HL-60 (cell line): ENCODE measurements at regions not wholly inside any gene's neighbourhood (a gene's known extent, or its start where the extent isn't known, plus 50 kb on each side); places are given as distances from the start of the nearest gene placed in this dataset.

Source experiments
- DNase-seq, 2 experiments: peaks; one replicate each; pipeline ENCODE4 v3.0.0-alpha.2; 2010 to 2020; ENCODE audit warnings: low read depth in 1 of 2, low spot score in 1 of 2
- H3K27ac ChIP-seq: fragments of 250-450 bp; sonication (Bioruptor Pico); replicated peaks from 2 replicates; pipeline ENCODE4 v1.5.1; 2020; ENCODE audit warnings: mild to moderate bottlenecking, moderate library complexity
- H3K27me3 ChIP-seq: fragments of 250-450 bp; sonication (Bioruptor Pico); 2 replicates; pipeline ENCODE4 v1.5.1; 2021; ENCODE audit warnings: mild to moderate bottlenecking, moderate library complexity; ENCODE audit not compliant: insufficient read depth, poor library complexity, severe bottlenecking
- H3K4me3 ChIP-seq: replicated peaks from 2 replicates; pipeline ENCODE4 v1.5.1; 2011; ENCODE audit warnings: mild to moderate bottlenecking, control low read depth, low read length; ENCODE audit not compliant: insufficient read depth
- GABPA ChIP-seq: IDR thresholded peaks from 2 replicates; pipeline ENCODE4 v1.6.1; 2012; ENCODE audit warnings: low read depth
- POLR2AphosphoS5 ChIP-seq: IDR thresholded peaks from 2 replicates; pipeline ENCODE4 v1.6.1; 2012; ENCODE audit warnings: low read depth
- SPI1 ChIP-seq: IDR thresholded peaks from 2 replicates; pipeline ENCODE4 v1.6.1; 2012; ENCODE audit warnings: low read depth, mild to moderate bottlenecking, borderline replicate concordance
- TF ChIP-seq, protein P1 (sequence below): IDR thresholded peaks from 2 replicates; pipeline ENCODE4 v1.6.1; 2012; ENCODE audit warnings: low read depth; ENCODE audit not compliant: insufficient replicate concordance
- TF ChIP-seq, protein P2 (sequence below): IDR thresholded peaks from one replicate; pipeline ENCODE4 v1.5.1; 2011; ENCODE audit warnings: low read length, control low read depth, inconsistent platforms; ENCODE audit not compliant: insufficient read depth

DNA sequence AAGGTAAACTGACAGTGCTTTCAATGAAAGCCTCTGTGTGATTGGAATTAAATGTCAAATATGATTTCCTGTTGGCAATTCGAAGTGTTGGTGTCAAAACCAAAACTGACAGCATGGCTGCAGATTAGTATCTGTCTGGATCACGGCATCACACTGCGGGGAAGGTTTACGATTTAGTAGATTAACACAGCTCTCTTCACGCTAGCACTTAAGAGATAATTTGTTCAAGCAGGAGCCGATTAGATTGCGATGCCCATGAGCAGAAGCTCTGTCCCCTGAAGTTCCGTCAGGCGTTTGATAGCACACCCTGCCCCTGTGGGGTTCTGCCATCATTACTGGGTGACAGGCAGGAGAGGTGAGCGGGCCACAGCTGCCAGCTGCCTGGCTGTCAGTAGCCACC lies 279.5 kb upstream of the AUTS2 start:
- TF ChIP-seq GABPA, result no peak
- no peak for TF ChIP-seq POLR2AphosphoS5
- TF ChIP-seq, protein P1, sequence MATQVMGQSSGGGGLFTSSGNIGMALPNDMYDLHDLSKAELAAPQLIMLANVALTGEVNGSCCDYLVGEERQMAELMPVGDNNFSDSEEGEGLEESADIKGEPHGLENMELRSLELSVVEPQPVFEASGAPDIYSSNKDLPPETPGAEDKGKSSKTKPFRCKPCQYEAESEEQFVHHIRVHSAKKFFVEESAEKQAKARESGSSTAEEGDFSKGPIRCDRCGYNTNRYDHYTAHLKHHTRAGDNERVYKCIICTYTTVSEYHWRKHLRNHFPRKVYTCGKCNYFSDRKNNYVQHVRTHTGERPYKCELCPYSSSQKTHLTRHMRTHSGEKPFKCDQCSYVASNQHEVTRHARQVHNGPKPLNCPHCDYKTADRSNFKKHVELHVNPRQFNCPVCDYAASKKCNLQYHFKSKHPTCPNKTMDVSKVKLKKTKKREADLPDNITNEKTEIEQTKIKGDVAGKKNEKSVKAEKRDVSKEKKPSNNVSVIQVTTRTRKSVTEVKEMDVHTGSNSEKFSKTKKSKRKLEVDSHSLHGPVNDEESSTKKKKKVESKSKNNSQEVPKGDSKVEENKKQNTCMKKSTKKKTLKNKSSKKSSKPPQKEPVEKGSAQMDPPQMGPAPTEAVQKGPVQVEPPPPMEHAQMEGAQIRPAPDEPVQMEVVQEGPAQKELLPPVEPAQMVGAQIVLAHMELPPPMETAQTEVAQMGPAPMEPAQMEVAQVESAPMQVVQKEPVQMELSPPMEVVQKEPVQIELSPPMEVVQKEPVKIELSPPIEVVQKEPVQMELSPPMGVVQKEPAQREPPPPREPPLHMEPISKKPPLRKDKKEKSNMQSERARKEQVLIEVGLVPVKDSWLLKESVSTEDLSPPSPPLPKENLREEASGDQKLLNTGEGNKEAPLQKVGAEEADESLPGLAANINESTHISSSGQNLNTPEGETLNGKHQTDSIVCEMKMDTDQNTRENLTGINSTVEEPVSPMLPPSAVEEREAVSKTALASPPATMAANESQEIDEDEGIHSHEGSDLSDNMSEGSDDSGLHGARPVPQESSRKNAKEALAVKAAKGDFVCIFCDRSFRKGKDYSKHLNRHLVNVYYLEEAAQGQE, result no peak
- H3K4me3 ChIP-seq, result no peak overlapping the region
- H3K27me3 ChIP-seq, result no peaks in the 10 kb centered on the region
- no peak overlapping the region for H3K27ac ChIP-seq
- DNase-seq, result no peak

DNA sequence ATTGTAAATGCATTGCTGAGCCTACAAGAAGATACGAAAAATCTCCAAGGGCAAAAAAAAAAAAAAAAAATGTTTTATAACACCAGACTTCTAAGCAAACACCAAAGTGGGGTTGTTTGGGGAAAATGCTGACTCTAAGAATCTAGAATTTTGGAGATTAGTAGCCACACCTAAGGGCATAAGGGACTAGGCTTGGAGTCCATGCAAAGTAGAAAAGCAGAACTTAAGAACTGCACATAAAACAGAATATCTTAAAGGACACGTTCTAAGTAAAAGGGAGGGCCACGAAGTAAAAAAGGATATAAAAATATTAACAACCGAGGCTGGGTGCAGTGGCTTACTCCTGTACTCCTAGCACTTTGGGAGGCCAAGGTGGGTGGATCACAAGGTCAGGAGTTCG lies 269.8 kb upstream of the AUTS2 start:
- no peak overlapping the region for H3K27ac ChIP-seq
- TF ChIP-seq, protein P2, sequence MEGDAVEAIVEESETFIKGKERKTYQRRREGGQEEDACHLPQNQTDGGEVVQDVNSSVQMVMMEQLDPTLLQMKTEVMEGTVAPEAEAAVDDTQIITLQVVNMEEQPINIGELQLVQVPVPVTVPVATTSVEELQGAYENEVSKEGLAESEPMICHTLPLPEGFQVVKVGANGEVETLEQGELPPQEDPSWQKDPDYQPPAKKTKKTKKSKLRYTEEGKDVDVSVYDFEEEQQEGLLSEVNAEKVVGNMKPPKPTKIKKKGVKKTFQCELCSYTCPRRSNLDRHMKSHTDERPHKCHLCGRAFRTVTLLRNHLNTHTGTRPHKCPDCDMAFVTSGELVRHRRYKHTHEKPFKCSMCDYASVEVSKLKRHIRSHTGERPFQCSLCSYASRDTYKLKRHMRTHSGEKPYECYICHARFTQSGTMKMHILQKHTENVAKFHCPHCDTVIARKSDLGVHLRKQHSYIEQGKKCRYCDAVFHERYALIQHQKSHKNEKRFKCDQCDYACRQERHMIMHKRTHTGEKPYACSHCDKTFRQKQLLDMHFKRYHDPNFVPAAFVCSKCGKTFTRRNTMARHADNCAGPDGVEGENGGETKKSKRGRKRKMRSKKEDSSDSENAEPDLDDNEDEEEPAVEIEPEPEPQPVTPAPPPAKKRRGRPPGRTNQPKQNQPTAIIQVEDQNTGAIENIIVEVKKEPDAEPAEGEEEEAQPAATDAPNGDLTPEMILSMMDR, result no peak
- TF ChIP-seq GABPA (no peak), SPI1 (no peak), POLR2AphosphoS5 (no peak)
- TF ChIP-seq, protein P1, result no peak
- DNase-seq, result no peak
- no peak overlapping the region for H3K4me3 ChIP-seq
- H3K27me3 ChIP-seq, result no peaks in the 10 kb centered on the region

DNA sequence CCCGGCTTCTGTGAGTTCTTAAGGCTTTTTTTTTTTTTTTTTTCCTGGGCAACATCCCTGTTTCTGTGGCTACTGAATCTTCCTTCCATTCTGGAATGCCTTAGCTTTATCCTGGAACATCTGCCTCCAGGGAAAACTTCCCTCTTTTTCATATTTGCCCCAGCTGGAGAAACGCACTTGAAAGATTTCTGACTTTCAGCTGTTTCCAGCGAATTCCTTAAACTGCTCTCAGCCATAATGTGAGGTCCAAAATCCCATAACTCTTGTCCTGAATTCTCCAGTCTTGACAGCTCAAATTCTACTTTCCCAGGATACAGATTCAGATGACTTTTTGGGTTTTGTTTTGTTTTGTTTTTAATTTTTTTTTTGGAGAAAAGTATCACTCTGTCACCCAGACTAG lies 263.6 kb upstream of the AUTS2 start:
- Histone ChIP-seq H3K27ac (no peak overlapping the region), H3K27me3 (no peaks in the 10 kb centered on the region), H3K4me3 (no peak overlapping the region)
- no peak for DNase-seq
- TF ChIP-seq GABPA (no peak), POLR2AphosphoS5 (no peak), SPI1 (no peak)
- TF ChIP-seq, protein P1, result no peak
- TF ChIP-seq, protein P2, result no peak

DNA sequence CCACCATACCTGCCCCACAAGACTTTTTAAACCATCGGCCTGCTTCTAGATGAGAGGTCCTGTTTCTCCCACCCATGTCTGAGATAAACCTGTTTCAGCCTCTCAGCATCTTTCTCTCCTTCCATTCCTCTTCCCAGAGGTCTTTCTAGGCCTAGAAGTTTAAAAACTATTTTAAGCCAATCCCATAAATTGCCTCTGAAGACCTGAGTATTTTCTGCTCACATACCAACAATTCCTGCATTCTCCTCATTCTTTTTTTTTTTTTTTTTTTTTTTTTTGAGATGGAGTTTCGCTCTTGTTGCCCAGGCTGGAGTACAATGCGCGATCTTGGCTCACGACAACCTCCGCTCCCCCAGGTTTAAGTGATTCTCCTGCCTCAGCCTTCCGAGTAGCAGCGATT lies 262.9 kb upstream of the AUTS2 start:
- Histone ChIP-seq H3K27me3 (no peaks in the 10 kb centered on the region), H3K4me3 (no peak overlapping the region), H3K27ac (no peak overlapping the region)
- DNase-seq, result no peak
- no peak for TF ChIP-seq POLR2AphosphoS5
- TF ChIP-seq SPI1, result no peak
- TF ChIP-seq, protein P2, result no peak
- TF ChIP-seq GABPA, result no peak
- TF ChIP-seq, protein P1, result no peak
